ENCODE measurements at regions not wholly inside any gene's neighbourhood (a gene's known extent, or its start where the extent isn't known, plus 50 kb on each side); places are given as distances from the start of the nearest gene placed in this dataset.

- no peak for TF ChIP-seq CTCF (IDR thresholded peaks at IDR 0.05)
- CTCF ChIA-PET, result no interaction called here
- no peak overlapping the region for H3K27ac Mint-ChIP-seq
- H3K36me3 Mint-ChIP-seq (ENCODE audit: low read depth), result no peaks in the 10 kb centered on the region
- no peaks in the 10 kb centered on the region for H3K4me1 Mint-ChIP-seq (ENCODE audit: low read depth)
- POLR2A ChIA-PET, result no interaction called here
- DNase-seq (no peak), ATAC-seq (no peak)
- intact Hi-C loops (cut with micrococcal nuclease), result no loop called here
- no peaks in the 10 kb centered on the region for H3K9me3 Mint-ChIP-seq
- H3K4me3 Mint-ChIP-seq, result no peak overlapping the region
- H3K27me3 Mint-ChIP-seq, result no peaks in the 10 kb centered on the region
These were observed 346.4 kb upstream of the TMEM229A start for GRCh38 chr7:124379296-124379695.

- ChIA-PET POLR2A (no interaction called here), CTCF (no interaction called here)
- intact Hi-C loops (cut with micrococcal nuclease), result no loop called here
- no peak for TF ChIP-seq CTCF (IDR thresholded peaks at IDR 0.05)
- H3K36me3 Mint-ChIP-seq (ENCODE audit: low read depth), result no peaks in the 10 kb centered on the region
- no peaks in the 10 kb centered on the region for H3K9me3 Mint-ChIP-seq
- H3K4me3 Mint-ChIP-seq, result no peak overlapping the region
- no peaks in the 10 kb centered on the region for H3K27me3 Mint-ChIP-seq
- H3K4me1 Mint-ChIP-seq (ENCODE audit: low read depth), result no peaks in the 10 kb centered on the region
- no peak for DNase-seq
- no peak overlapping the region for H3K27ac Mint-ChIP-seq
- ATAC-seq, result no peak
These were observed 343.2 kb upstream of the TMEM229A start for GRCh38 chr7:124376111-124376510.

GRCh38 chr7:124375391-124375790 lies 342.5 kb upstream of the TMEM229A start:
- intact Hi-C loops (cut with micrococcal nuclease), result no loop called here
- H3K4me3 Mint-ChIP-seq, result no peak overlapping the region
- ATAC-seq, result no peak

GRCh38 chr7:124369310-124369709 lies 336.4 kb upstream of the TMEM229A start:
- ChIA-PET CTCF (no interaction called here), POLR2A (interaction anchor here (0.6 kb wide), 1 partner anchor 12 kb away, joined by 5 read pairs; no protein-coding TSS in a partner anchor)
- Mint-ChIP-seq H3K36me3 (ENCODE audit: low read depth) (no peaks in the 10 kb centered on the region), H3K27me3 (no peaks in the 10 kb centered on the region), H3K27ac (no peak overlapping the region), H3K9me3 (peaks cover under 1% of the 10 kb centered on the region), H3K4me3 (no peak overlapping the region), H3K4me1 (ENCODE audit: low read depth) (no peaks in the 10 kb centered on the region)
- intact Hi-C loops (cut with micrococcal nuclease), result no loop called here
- ATAC-seq (no peak), DNase-seq (no peak)
- TF ChIP-seq CTCF (IDR thresholded peaks at IDR 0.05), result no peak

More at GRCh38 chr7:124375391-124375790, 342.5 kb upstream of the TMEM229A start:
- DNase-seq, result no peak
- POLR2A ChIA-PET, result no interaction called here
- TF ChIP-seq CTCF (IDR thresholded peaks at IDR 0.05), result no peak
- H3K4me1 Mint-ChIP-seq (ENCODE audit: low read depth), result no peaks in the 10 kb centered on the region
- no peaks in the 10 kb centered on the region for H3K36me3 Mint-ChIP-seq (ENCODE audit: low read depth)
- CTCF ChIA-PET, result no interaction called here
- H3K9me3 Mint-ChIP-seq, result no peaks in the 10 kb centered on the region
- no peaks in the 10 kb centered on the region for H3K27me3 Mint-ChIP-seq
- no peak overlapping the region for H3K27ac Mint-ChIP-seq

GRCh38 chr7:124366118-124366517 lies 333.3 kb upstream of the TMEM229A start:
- Mint-ChIP-seq H3K9me3 (peaks cover 4% of the 10 kb centered on the region), H3K27ac (no peak overlapping the region), H3K4me1 (ENCODE audit: low read depth) (no peaks in the 10 kb centered on the region), H3K36me3 (ENCODE audit: low read depth) (no peaks in the 10 kb centered on the region), H3K4me3 (no peak overlapping the region), H3K27me3 (no peaks in the 10 kb centered on the region)
- ChIA-PET POLR2A (no interaction called here), CTCF (no interaction called here)
- no peak for TF ChIP-seq CTCF (IDR thresholded peaks at IDR 0.05)
- ATAC-seq, result no peak
- no peak for DNase-seq
- intact Hi-C loops (cut with micrococcal nuclease), result no loop called here

Measured in activated CD8-positive, alpha-beta T cell treated with anti-CD3 and anti-CD28 coated beads for 36 hours (primary cell).